Bronchial epithelial cell (primary cell): ENCODE measurements at regions not wholly inside any gene's neighbourhood (a gene's known extent, or its start where the extent isn't known, plus 50 kb on each side); places are given as distances from the start of the nearest gene placed in this dataset.

ENCODE experiments used
- DNase-seq: peaks from one replicate; pipeline ENCODE4 v3.0.0-alpha.2; 2010; ENCODE audit warnings: low read depth
- FAIRE-seq: peaks from 2 replicates; lab custom pipeline; 2011; peaks lifted over from hg19 to GRCh38; lab: Jason Lieb, UNC
- H3K27me3 ChIP-seq: 2 replicates; pipeline ENCODE4 v1.5.1; 2011; ENCODE audit warnings: low read length; ENCODE audit not compliant: control insufficient read depth, insufficient read depth
- H3K36me3 ChIP-seq: 2 replicates; pipeline ENCODE4 v1.5.1; 2011; ENCODE audit warnings: low read length; ENCODE audit not compliant: control insufficient read depth, insufficient read depth
- H3K4me3 ChIP-seq: 2 replicates; pipeline ENCODE4 v1.5.1; 2011; ENCODE audit warnings: mild to moderate bottlenecking, low read depth, low read length, control low read depth
- TF ChIP-seq, protein P1 (sequence below): IDR thresholded peaks from 2 replicates; pipeline ENCODE4 v1.5.1; 2011; ENCODE audit warnings: mild to moderate bottlenecking, moderate library complexity, low read length, control low read depth, inconsistent platforms; ENCODE audit not compliant: insufficient read depth, severe bottlenecking

DNA sequence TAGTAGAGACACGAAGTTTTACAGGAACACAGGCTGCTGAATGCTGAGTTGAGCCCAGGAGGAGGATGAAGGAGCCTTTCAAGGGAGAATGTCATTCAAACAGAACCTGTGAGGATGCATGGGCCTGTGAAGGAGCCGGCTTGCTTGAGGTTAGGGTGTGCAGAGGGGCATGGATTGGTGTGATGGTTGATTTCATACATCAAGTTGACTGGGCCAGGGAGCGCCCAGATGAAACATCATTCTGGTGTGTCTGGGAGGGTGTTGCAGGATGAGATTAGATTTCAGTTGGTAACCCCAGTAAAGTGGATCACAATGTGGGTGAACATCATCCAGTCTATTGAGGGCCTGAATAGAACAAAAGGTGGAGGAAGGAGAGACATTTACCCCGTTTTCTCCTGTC lies 243.6 kb downstream of the EDEM1 start:
- DNase-seq (no peak), FAIRE-seq (no peak)
- TF ChIP-seq, protein P1, sequence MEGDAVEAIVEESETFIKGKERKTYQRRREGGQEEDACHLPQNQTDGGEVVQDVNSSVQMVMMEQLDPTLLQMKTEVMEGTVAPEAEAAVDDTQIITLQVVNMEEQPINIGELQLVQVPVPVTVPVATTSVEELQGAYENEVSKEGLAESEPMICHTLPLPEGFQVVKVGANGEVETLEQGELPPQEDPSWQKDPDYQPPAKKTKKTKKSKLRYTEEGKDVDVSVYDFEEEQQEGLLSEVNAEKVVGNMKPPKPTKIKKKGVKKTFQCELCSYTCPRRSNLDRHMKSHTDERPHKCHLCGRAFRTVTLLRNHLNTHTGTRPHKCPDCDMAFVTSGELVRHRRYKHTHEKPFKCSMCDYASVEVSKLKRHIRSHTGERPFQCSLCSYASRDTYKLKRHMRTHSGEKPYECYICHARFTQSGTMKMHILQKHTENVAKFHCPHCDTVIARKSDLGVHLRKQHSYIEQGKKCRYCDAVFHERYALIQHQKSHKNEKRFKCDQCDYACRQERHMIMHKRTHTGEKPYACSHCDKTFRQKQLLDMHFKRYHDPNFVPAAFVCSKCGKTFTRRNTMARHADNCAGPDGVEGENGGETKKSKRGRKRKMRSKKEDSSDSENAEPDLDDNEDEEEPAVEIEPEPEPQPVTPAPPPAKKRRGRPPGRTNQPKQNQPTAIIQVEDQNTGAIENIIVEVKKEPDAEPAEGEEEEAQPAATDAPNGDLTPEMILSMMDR: no peak
- Histone ChIP-seq H3K36me3 (no peaks in the 10 kb centered on the region), H3K4me3 (no peak overlapping the region), H3K27me3 (no peaks in the 10 kb centered on the region)

DNA sequence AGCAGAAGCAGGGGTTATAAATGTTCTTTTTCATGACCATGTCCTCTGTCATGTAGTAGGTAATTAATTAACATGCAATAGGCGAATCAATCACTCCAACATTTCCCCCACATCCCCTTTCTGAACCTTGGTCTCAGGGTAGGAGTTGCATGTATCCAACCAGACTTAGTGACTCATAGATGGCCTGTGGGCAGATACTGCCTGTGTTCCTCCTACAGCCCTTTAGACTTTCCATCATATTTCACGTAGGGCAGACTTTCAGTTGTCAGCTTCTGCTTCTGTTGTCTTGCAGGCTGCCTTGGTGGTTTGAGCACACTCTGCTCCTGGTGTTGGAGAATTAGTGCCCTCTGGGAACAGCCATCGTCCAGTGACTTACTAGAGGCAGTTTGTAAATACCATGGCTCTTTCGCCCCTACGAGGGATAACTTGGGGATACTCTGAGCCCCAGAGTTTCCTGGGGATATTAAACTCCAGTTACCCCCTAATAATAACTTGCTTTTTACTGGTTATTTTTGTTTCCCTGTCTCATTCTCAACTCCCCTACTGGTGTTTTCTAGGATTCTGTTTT lies 244.4 kb downstream of the EDEM1 start:
- FAIRE-seq: no peak
- Histone ChIP-seq H3K4me3 (no peak overlapping the region), H3K36me3 (no peaks in the 10 kb centered on the region), H3K27me3 (no peaks in the 10 kb centered on the region)
- TF ChIP-seq, protein P1: no peak
- peak; percentile 21 for DNase-seq

DNA sequence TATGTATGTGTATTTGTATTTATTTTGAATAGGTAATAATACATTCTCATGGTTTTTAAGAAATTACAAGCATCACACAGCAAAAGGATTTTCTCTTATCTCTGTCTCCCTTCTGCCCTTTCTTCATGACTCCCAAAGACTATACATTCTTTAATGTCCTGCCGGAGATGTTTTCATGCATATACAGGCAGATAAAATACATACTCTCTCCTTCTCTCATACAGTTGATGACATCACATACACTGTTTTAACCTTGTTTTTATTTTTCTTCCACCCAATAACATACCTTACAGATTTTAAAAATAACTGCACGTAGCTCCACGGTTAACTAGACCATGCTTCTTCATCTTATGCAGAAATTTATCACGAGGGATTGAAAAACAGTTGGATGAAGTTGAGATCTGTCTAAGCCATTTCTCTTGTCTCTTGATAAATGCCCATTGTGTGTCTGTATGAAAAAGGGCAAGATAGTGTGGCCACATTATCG lies 249.8 kb downstream of the EDEM1 start:
- DNase-seq (no peak), FAIRE-seq (no peak)
- H3K4me3 ChIP-seq: no peak overlapping the region
- no peaks in the 10 kb centered on the region for H3K36me3 ChIP-seq
- H3K27me3 ChIP-seq: no peaks in the 10 kb centered on the region
- TF ChIP-seq, protein P1: no peak

DNA sequence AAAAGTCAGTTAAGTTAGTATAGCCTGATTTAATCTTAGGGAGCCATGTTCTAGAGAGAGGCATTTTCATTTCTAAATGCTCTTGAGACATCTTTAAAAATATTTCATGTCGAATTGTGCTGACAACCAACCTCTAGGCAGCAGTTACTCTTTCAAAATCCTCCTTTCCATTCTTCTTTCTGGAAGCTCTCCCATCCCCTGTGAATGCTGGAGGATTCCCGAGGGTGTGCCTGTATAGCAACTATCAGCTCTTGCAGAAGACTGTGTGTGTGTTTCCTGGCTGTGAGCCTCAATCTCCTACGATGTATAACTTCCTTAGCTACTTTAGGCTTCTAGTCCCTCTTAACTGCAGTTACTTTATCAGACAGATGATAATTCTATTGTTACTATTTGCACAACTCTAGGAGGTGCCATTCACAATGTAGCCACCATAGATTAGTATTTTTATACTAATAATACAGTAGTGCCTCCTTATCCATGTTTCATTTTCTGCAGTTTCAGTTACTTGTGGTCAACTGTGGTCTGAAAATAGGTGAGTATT lies 250.3 kb downstream of the EDEM1 start:
- Histone ChIP-seq H3K27me3 (no peaks in the 10 kb centered on the region), H3K36me3 (no peaks in the 10 kb centered on the region), H3K4me3 (no peak overlapping the region)
- TF ChIP-seq, protein P1: no peak
- FAIRE-seq (no peak), DNase-seq (no peak)

DNA sequence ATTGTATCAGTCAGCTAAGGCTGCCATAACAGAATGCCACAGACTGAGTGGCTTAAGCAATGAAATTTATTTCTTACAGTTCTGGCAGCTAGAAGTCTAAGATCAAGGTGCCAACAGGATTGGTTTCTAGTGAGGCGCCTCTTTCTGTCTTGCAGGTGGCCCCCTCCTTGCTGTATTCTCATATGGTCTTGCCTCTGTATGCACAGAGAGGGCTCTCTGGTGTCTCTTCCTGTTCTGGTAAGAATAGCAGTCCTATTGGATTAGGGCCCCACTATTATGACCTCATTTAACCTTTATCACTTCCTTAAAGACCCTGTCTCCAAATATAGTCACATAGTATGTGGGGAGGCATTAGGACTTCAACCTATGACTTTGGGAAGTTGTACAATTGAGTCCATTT lies 253.9 kb downstream of the EDEM1 start:
- H3K27me3 ChIP-seq: no peaks in the 10 kb centered on the region
- H3K4me3 ChIP-seq: no peak overlapping the region
- FAIRE-seq (no peak), DNase-seq (no peak)
- TF ChIP-seq, protein P1: no peak
- no peaks in the 10 kb centered on the region for H3K36me3 ChIP-seq
